Cardiac muscle cell (in vitro differentiated cells and primary cell): ENCODE measurements at regions not wholly inside any gene's neighbourhood (a gene's known extent, or its start where the extent isn't known, plus 50 kb on each side); places are given as distances from the start of the nearest gene placed in this dataset.
"Not testable (repeated sequence)": the region's sequence is repeated elsewhere in the genome, so short reads cannot be mapped to it uniquely, and the experiment has no call there.

Source experiments
- DNase-seq, 2 donors: peaks; one replicate each; pipeline versions ENCODE4 v3.0.0 to v3.0.0-alpha.2; 2010 to 2017; ENCODE audit warnings: low read depth in 1 of 2, low spot score in 1 of 2
- H3K27ac ChIP-seq: fragments of 200-600 bp; sonication (generic); 2 replicates; pipeline ENCODE4 v1.5.1; 2016
- H3K27me3 ChIP-seq: fragments of 200-600 bp; sonication (generic); 2 replicates; pipeline ENCODE4 v1.6.0; 2016; ENCODE audit warnings: control low read depth
- H3K36me3 ChIP-seq: fragments of 200-600 bp; sonication (generic); 2 replicates; pipeline ENCODE4 v1.5.1; 2016; ENCODE audit warnings: control low read depth
- H3K4me1 ChIP-seq: fragments of 200-600 bp; sonication (generic); 2 replicates; pipeline ENCODE4 v1.8.1; 2017; ENCODE audit warnings: low read depth, mild to moderate bottlenecking, mixed run types
- H3K4me3 ChIP-seq: fragments of 200-600 bp; sonication (generic); 2 replicates; pipeline ENCODE4 v1.5.1; 2016; ENCODE audit warnings: mild to moderate bottlenecking
- H3K9me3 ChIP-seq: fragments of 200-600 bp; sonication (generic); 2 replicates; pipeline ENCODE4 v1.5.1; 2017; ENCODE audit warnings: low read depth, mild to moderate bottlenecking, control low read depth
- TF ChIP-seq, protein P1 (sequence below): IDR thresholded peaks from 2 replicates; pipeline ENCODE4 v1.5.1; 2012; ENCODE audit warnings: low read depth, mild to moderate bottlenecking, low read length

GRCh38 chr10:87603196-87603595 lies 56.5 kb upstream of the PAPSS2 start:
- no peak for DNase-seq
- Histone ChIP-seq H3K4me1 (no peaks in the 10 kb centered on the region), H3K9me3 (no peaks in the 10 kb centered on the region), H3K36me3 (no peaks in the 10 kb centered on the region), H3K27ac (no peak overlapping the region), H3K4me3 (no peak overlapping the region), H3K27me3 (no peaks in the 10 kb centered on the region)
- TF ChIP-seq, protein P1, sequence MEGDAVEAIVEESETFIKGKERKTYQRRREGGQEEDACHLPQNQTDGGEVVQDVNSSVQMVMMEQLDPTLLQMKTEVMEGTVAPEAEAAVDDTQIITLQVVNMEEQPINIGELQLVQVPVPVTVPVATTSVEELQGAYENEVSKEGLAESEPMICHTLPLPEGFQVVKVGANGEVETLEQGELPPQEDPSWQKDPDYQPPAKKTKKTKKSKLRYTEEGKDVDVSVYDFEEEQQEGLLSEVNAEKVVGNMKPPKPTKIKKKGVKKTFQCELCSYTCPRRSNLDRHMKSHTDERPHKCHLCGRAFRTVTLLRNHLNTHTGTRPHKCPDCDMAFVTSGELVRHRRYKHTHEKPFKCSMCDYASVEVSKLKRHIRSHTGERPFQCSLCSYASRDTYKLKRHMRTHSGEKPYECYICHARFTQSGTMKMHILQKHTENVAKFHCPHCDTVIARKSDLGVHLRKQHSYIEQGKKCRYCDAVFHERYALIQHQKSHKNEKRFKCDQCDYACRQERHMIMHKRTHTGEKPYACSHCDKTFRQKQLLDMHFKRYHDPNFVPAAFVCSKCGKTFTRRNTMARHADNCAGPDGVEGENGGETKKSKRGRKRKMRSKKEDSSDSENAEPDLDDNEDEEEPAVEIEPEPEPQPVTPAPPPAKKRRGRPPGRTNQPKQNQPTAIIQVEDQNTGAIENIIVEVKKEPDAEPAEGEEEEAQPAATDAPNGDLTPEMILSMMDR, result no peak

DNA sequence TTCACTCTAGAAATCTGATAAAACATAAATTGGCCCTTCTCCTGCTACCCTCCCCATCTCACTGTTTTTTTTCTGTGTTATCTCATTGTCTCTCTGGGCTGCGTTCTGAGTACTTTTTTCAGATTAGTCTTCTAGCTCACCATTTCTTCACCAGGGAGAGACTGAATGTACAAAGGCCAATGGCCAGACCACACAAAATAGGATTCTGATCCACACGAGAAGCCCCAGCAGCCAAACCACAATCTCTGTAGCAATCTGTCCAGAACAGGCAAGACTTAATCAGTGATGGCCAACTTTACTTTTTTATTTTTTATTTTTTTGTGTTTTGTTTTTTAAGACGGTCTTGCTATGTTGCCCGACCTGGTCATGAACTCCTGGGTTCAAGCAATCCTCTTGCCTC lies 55.9 kb upstream of the PAPSS2 start:
- no peaks in the 10 kb centered on the region for H3K27me3 ChIP-seq
- no peak overlapping the region for H3K27ac ChIP-seq
- peak in 1 of 2 donors; percentile 65 for DNase-seq
- H3K4me3 ChIP-seq, result no peak overlapping the region
- no peaks in the 10 kb centered on the region for H3K4me1 ChIP-seq
- no peaks in the 10 kb centered on the region for H3K36me3 ChIP-seq
- TF ChIP-seq, protein P1, result no peak
- H3K9me3 ChIP-seq, result no peaks in the 10 kb centered on the region

DNA sequence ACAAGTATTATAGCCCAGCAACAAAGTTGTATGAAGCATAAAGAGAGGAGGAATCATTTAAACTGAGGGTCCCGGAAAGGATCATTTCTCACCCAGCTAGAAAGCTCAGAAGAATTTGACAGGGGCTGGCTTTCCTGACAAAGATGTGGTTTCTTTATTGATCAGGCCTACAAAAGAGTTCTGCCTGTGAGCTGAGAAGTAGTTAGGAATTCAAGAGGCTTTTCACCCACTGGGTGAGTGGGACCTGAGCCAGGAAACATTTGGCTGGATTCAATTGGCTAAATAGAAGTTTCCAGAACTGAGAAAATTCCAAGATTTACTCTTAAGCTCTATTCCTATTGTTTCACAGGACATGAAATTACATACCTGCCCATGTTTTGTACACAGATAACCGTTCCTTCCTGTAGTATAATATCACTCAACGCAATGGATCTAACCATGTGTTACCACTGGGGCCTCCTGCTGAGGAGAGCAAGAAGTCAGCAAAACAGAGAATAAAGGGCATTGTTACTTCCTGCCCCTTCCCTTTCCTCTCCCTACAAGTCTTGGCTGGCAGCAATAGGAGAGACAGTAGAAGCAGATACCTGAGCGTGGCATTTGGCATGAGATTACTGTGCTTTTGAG lies 53.9 kb upstream of the PAPSS2 start:
- TF ChIP-seq, protein P1, result no peak
- peak in 1 of 2 donors; percentile 53 for DNase-seq
- no peak overlapping the region for H3K4me3 ChIP-seq
- H3K27ac ChIP-seq, result no peak overlapping the region
- no peaks in the 10 kb centered on the region for H3K36me3 ChIP-seq
- no peaks in the 10 kb centered on the region for H3K27me3 ChIP-seq
- H3K4me1 ChIP-seq, result no peaks in the 10 kb centered on the region
- no peaks in the 10 kb centered on the region for H3K9me3 ChIP-seq

DNA sequence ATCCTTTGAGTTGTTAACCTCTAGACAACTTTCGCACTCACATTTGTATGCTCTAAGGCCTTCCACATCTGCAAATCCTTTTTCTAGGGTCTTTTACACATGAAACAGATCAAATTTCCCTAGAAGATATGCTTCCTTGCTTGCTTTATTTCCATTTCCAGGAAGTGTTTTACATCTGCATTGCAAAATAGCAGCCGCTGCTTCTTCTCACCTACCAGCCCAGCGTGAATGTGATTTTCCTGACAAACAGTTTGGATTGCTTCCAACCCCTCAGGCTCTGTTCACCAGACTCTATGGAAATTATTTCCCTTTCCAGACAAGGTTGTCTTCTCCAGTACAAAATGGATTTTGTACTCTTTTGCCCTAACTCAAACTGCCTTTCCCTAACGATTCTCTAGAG lies 50.9 kb upstream of the PAPSS2 start:
- no peak overlapping the region for H3K27ac ChIP-seq
- no peaks in the 10 kb centered on the region for H3K36me3 ChIP-seq
- no peaks in the 10 kb centered on the region for H3K9me3 ChIP-seq
- TF ChIP-seq, protein P1, result no peak
- H3K4me3 ChIP-seq, result no peak overlapping the region
- H3K27me3 ChIP-seq, result no peaks in the 10 kb centered on the region
- DNase-seq, result peak in 1 of 2 donors; percentile 47
- no peaks in the 10 kb centered on the region for H3K4me1 ChIP-seq

- not testable (repeated sequence) for H3K9me3 ChIP-seq, H3K4me1 ChIP-seq, H3K36me3 ChIP-seq, H3K4me3 ChIP-seq, H3K27ac ChIP-seq, H3K27me3 ChIP-seq, DNase-seq
Observed at GRCh38 chr10:87609563-87609962, 50.1 kb upstream of the PAPSS2 start.
